Epidermal melanocyte (primary cell): ENCODE measurements at regions not wholly inside any gene's neighbourhood (a gene's known extent, or its start where the extent isn't known, plus 50 kb on each side); places are given as distances from the start of the nearest gene placed in this dataset.
A peak's percentile ranks its signal among the peaks of the same experiment; 100 is the strongest.

Source experiments
- DNase-seq: peaks from one replicate; pipeline ENCODE4 v3.0.0; 2011; ENCODE audit warnings: low spot score; ENCODE audit not compliant: insufficient read length

DNA sequence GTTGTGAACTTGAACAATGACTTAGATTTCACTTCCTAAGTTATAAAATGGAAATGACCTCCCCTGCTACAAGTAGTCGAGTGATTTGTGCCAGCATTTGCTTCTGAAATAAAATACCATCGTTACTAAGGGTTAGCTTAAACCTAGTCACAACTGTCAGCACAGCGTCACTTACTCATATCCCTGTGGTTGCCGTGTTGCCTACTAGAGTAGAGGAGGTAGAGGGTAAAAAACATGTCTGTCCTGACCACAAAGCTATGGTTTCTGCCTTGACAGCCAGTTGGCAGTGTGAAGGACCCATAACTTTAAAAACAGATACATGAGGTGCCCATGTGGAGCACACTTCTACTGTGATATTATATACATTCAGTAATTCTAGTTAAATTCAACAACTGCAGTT is 234.2 kb upstream of the RGS6 start:
- no peak for DNase-seq

- DNase-seq: no peak
Observed at GRCh38 chr14:71698673-71699072, 233.6 kb upstream of the RGS6 start.

DNA sequence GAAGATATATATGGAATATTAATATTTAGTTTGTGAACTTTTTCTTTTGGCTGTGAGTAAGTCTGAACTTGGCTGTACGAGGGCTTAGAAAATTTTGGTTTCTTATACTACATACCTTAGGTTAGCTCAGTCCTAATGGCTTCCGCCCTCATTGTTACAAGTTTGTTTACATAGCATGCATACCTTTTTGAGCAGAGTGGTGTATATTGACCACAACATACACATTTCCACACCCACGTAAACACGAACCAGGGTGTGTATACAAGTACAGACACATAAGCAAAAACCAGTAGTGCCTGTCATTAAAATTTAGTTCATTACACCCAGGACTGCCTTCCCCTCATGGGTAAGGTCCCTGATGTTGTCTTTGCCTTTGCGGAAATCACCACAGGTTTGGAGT is 230.2 kb upstream of the RGS6 start:
- no peak for DNase-seq

- no peak for DNase-seq
Observed at GRCh38 chr14:71702786-71703185, 229.4 kb upstream of the RGS6 start.

DNA sequence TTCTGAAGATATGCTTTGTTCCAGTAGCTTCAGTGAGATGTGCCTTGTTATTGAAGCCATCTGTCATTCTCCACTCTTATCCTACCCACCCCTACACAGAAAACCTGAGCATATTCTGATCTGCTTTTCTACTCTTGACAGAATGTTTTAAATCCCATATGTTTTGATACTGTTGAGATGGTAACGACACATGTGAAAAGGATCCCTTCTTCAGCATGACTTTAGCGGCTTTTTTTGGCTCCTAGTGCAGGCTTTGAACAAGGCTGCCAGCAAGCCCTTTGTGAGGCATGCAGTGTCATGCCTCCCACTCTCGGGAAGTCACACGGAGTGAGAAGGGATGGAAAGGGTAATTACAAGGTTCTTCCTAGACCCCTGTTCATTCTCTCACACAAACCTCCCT is 228.8 kb upstream of the RGS6 start:
- DNase-seq: no peak

GRCh38 chr14:71704210-71704609 is 228.0 kb upstream of the RGS6 start:
- DNase-seq: no peak

DNA sequence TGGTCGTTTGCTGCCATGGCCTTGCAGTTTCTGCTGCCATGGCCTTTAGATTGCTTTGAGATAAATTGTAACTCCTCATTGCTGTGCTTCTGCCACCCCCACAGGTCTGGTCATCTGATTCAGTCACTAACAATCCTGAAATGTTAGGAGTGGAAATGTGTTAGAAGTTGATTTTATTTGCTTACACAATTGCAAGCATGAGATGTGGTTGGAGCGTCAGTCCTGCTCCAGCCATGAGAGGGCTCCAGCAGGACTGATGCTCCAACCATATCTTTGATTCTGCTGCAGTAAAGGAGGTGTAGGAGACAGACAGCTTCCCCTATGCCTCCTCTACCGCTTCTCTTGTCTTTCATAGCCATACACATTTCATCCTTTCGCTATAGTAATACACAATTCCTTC is 226.8 kb upstream of the RGS6 start:
- no peak for DNase-seq

- DNase-seq: no peak
Observed at GRCh38 chr14:71709076-71709475, 223.2 kb upstream of the RGS6 start.

DNA sequence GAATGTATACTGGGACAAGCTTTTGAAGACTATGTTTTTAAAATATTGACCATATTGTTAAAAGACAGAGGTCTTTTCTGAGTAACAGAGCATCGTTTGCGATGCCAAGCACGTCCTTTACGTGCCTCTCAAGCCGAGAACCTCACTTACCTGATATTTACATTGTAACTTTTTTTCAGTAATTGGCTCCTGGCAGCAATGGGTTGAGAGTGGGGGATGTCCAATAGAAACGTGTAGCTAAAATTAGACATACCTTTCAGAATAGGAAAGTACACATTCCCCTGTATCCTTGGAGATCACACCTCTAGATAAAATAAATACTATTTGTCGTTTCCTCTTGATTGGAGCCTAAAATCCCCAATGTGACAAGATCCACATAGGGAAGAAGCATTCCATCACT is 222.2 kb upstream of the RGS6 start:
- DNase-seq: no peak

GRCh38 chr14:71711125-71711524 is 221.1 kb upstream of the RGS6 start:
- DNase-seq: no peak

- DNase-seq: peak; percentile 30
Observed at GRCh38 chr14:71711619-71712018, 220.6 kb upstream of the RGS6 start.

DNA sequence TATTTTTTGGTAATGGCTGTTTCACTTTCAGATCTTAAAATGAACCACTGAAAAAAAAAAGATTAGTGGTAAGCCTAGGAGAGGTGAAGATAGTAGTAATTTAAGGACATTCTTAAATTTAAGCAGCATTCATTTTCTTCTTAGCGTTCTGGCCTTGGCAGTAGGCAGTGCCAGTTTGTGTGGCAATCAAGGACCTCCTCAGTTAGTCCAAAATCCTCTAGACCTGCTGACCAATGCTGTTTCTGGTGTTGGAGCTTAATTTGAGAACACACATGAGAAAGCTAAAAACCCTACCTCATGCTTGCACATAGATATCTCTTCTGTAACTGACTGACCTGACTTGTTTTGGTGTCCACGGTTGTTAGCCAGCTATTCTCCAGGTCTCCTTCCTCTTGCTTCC is 219.8 kb upstream of the RGS6 start:
- no peak for DNase-seq

GRCh38 chr14:71713016-71713415 is 219.2 kb upstream of the RGS6 start:
- no peak for DNase-seq

GRCh38 chr14:71713451-71713850 is 218.8 kb upstream of the RGS6 start:
- DNase-seq: peak; percentile 28

DNA sequence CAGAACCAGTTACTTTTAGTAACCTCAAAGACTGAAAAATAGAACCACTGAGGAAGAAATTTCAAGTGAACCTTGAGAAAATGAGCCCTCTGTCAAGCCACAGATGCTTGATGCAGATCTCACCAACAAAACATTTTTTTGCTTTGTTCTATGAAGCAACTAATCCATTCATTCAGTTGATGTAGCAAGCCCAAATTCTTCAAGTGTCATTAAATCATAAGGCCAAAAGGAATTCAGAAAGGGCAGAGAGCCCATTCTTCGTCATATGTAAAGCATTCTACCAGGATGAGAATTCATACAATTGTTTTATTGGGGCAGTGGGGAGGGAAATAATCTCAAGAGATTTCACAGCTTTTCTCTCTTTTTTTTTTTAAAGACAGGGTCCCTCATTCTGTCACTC is 218.0 kb upstream of the RGS6 start:
- DNase-seq: no peak

DNA sequence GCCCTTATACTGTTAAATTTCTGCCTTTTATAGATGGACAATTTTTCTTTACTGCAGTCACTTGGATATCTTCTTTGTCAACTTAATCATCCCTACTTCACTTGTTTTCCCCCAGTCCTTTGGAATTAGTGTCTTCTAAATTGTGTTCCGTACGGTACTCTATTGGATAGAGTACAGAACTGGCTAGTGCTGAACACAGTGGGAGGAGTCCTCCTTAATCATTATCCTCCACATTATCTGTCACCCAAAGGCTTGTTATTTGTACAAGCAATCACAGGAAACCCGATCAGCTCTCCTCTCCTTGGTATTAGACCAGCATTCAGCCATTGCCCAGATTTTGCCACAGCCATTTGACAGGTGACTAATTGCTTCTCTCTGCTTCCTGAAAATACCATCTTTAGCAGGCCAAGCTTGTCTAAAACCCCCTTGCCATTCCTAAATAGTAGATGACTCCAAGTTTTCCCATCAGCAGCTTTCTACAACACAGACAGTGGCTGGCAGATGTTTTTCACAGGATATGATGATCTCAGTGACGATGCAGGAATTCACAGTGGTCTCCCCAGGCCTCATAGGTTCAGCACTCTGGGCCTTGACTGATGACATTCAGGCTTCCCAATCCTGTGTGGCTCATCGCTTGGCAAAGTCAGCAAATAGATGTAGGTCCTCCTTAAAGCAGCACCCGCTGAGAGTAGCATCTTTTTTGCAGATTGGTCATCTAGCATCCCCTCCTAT is 216.0 kb upstream of the RGS6 start:
- DNase-seq: no peak

GRCh38 chr14:71720978-71721624 is 211.1 kb upstream of the RGS6 start:
- DNase-seq: no peak

DNA sequence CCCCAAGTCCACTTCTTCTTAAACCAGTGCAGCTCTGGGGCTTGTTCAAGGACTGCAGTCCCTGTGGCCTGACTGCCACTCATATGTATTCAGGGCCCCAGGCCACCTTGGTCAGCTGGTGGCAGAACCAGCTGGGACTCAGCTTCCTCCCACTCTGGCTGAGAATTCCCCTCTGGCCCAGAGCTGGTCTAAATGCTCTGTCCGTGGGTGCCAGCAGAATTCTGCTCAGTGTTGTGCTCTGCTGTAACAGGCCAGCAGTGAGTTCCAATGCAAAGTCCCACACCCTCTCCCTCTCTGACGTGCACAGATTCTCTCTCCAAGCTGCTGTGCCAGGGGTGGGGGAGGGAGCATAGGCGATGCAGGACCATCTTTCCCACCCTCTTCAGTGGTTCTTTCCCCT is 210.4 kb upstream of the RGS6 start:
- no peak for DNase-seq

- no peak for DNase-seq
Observed at GRCh38 chr14:71722885-71723284, 209.3 kb upstream of the RGS6 start.

- DNase-seq: peak; percentile 34
Observed at GRCh38 chr14:71725922-71726579, 206.2 kb upstream of the RGS6 start.

GRCh38 chr14:71726580-71727021 is 205.6 kb upstream of the RGS6 start:
- no peak for DNase-seq

- DNase-seq: no peak
Observed at GRCh38 chr14:71728386-71728785, 203.8 kb upstream of the RGS6 start.

- no peak for DNase-seq
Observed at GRCh38 chr14:71729596-71729995, 202.6 kb upstream of the RGS6 start.
